ENCODE measurements at regions not wholly inside any gene's neighbourhood (a gene's known extent, or its start where the extent isn't known, plus 50 kb on each side); places are given as distances from the start of the nearest gene placed in this dataset.
"Not testable (repeated sequence)": the region's sequence is repeated elsewhere in the genome, so short reads cannot be mapped to it uniquely, and the experiment has no call there.

DNA sequence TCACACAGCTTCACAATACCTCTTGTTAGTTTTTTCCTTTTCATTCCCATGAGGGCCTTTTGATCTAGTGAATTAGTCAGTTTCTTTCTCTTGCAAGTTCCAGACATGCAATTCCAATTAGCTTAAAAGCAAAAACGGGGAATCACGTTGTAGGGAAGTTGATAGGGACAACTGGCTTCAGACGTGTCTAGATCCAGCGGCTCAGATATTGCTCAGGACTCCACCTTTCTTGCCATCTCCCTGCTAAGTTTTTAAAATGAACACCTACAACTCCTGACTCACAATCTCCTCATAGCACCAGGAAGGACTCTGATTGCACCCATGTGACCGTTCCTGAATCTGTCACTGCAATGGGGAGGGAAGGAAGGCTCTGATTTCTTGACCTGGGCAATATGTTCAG lies 63.8 kb upstream of the ARHGAP29 start:
- intact Hi-C loops (cut with DNase I): no loop called here
- ATAC-seq (no peak), DNase-seq (no peak)
- Histone ChIP-seq H3K9me3 (ENCODE audit: control insufficient read depth, low read length) (no peaks in the 10 kb centered on the region), H3K4me3 (ENCODE audit: low read length) (no peak overlapping the region), H3K27ac (ENCODE audit: low read length) (peak overlapping the region; percentile 59), H3K4me1 (ENCODE audit: control insufficient read depth, insufficient read depth, low read length) (peaks cover 6% of the 10 kb centered on the region), H3K27me3 (ENCODE audit: control insufficient read depth, insufficient read depth) (no peaks in the 10 kb centered on the region)
- 64% methylated on average over 5 of the region's 5 CpGs for WGBS

DNA sequence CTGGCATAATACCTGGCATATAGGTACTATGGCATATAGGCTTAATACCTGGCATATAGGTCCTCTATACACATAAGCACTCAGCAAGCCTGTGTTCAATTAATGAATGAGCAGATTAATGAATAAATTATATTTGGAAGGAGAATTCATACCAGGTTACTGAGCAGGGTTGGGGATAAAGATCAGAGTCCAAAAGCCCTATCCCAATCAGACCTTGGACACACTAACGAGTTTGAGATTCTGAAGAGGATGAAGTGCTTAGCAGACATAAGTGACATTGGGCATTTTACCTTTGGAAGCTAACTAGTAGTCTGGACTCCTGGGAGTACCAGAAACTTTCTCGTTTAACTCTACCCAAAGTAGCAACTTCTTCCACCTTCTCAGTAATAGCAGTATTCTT lies 63.3 kb upstream of the ARHGAP29 start:
- WGBS: 70% methylated on average over 2 of the region's 2 CpGs
- intact Hi-C loops (cut with DNase I): no loop called here
- peaks cover 6% of the 10 kb centered on the region for H3K4me1 ChIP-seq (ENCODE audit: control insufficient read depth, insufficient read depth, low read length)
- H3K9me3 ChIP-seq (ENCODE audit: control insufficient read depth, low read length): no peaks in the 10 kb centered on the region
- DNase-seq: no peak
- H3K4me3 ChIP-seq (ENCODE audit: low read length): no peak overlapping the region
- no peak for ATAC-seq
- H3K27ac ChIP-seq (ENCODE audit: low read length): no peak overlapping the region
- no peaks in the 10 kb centered on the region for H3K27me3 ChIP-seq (ENCODE audit: control insufficient read depth, insufficient read depth)

DNA sequence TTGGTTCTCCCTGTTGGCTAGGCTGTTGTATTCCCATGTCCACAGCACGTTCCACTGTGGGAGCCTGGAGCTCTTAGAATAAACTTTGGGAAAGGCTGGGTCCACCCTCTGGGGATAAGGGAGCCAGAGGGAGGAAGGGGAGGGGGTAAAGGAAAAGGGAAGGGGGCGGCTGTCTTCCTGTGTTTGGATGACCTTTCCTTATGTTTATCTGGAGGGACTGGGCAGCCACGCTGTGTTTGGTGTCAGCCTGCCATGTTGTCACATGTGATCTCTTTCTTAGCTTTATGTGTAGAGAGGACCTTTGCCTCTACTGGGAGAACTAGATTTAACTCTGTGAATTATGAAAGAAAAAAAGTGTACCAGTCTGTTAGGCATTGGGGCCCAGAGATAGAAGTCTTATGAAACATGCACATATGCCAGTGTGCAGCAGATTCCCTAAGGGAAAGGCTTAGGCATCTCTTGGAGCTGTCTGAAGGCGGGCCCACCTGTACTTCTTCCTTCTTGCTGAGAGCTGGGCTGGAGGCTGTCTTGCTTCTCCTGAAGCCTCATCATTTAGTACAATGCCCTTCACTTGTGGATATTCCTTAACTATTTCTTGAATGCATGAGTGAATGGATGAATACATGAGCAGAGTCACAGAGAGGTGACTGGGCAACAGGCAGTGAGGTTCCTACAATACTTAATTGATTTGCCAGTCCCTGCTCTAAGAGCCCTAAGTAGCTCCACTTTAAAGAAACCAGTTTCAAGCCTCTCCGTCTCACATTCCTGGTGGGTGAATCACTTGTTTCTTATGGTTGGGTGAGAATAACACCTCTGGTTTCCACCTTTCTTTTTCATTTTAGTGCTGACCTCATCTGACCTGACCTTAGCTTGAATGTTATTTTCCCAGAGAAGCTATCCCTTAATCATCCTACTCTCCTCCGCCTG lies 62.5 kb upstream of the ARHGAP29 start:
- ATAC-seq (peak; percentile 69 to 89), DNase-seq (peak; percentile 42 to 68 (median 58))
- no peaks in the 10 kb centered on the region for H3K27me3 ChIP-seq (ENCODE audit: control insufficient read depth, insufficient read depth)
- intact Hi-C loops (cut with DNase I): no loop called here
- peaks cover 6% of the 10 kb centered on the region for H3K4me1 ChIP-seq (ENCODE audit: control insufficient read depth, insufficient read depth, low read length)
- 51% methylated on average over 6 of the region's 6 CpGs for WGBS
- no peaks in the 10 kb centered on the region for H3K9me3 ChIP-seq (ENCODE audit: control insufficient read depth, low read length)
- peak overlapping the region; percentile 74 for H3K27ac ChIP-seq (ENCODE audit: low read length)
- H3K4me3 ChIP-seq (ENCODE audit: low read length): no peak overlapping the region

DNA sequence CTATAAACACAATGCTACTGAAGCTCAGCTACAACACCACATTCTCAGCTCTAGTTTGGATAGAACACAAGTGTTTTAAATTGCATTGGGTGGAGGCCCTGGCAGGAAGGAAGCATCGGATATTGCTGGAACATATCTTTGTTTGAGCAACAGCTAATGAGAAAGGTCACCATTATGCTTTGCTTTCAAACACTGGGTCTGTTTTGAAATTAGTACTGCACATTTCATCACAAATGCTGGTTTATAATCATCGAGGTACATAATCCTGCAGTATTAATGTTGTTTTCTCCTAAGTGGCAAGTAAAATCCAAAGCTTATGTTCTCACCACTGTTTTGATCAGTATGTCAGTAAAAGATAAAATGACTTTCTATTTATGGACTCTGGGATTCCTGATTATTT lies 61.5 kb upstream of the ARHGAP29 start:
- ATAC-seq (peak; percentile 82 to 89), DNase-seq (peak in 2 of 3 donors; percentile 54 to 64)
- Histone ChIP-seq H3K9me3 (ENCODE audit: control insufficient read depth, low read length) (no peaks in the 10 kb centered on the region), H3K27me3 (ENCODE audit: control insufficient read depth, insufficient read depth) (no peaks in the 10 kb centered on the region), H3K4me3 (ENCODE audit: low read length) (no peak overlapping the region), H3K27ac (ENCODE audit: low read length) (no peak overlapping the region), H3K4me1 (ENCODE audit: control insufficient read depth, insufficient read depth, low read length) (peaks cover 6% of the 10 kb centered on the region)
- WGBS: 17% methylated on average over 2 of the region's 2 CpGs
- intact Hi-C loops (cut with DNase I): no loop called here

DNA sequence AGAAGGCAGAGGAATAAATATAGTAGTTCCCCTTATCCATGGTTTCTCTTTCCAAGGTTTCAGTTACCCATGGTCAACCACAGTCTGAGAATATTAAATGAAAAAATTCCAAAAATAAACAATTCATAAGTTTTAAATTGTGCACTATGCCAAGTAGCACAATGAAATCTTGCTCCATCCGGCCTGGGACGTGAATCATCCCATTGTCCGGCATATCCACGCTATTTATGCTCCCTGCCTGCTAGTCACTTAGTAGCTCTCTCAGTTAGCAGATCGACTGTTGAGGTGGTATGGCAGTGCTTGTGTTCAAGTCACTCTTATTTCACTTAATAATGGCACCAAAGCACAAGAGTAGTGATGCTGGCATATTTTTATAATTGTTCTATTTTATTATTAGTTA lies 58.6 kb upstream of the ARHGAP29 start:
- WGBS: 56% methylated on average over 5 of the region's 5 CpGs
- intact Hi-C loops (cut with DNase I): no loop called here
- no peaks in the 10 kb centered on the region for H3K27me3 ChIP-seq (ENCODE audit: control insufficient read depth, insufficient read depth)
- no peak overlapping the region for H3K4me3 ChIP-seq (ENCODE audit: low read length)
- H3K9me3 ChIP-seq (ENCODE audit: control insufficient read depth, low read length): no peaks in the 10 kb centered on the region
- ATAC-seq (no peak), DNase-seq (no peak)
- H3K4me1 ChIP-seq (ENCODE audit: control insufficient read depth, insufficient read depth, low read length): peaks cover 3% of the 10 kb centered on the region
- no peak overlapping the region for H3K27ac ChIP-seq (ENCODE audit: low read length)

DNA sequence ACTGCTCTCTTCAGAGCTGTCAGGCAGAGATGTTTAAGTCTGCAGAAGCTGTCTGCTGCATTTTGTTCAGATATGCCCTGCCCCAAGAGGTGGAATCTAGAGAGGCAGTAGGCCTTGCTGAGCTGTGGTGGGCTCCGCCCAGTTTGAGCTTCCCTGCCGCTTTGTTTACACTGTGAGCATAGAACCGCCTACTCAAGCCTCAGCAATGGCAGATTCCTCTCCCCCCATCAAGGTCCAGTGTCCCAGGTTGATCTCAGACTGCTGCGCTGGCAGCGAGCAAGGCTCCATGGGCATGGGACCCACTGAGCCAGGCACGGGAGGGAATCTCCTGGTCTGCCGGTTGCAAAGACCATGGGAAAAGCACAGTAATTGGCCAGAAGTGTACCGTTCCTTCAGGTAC lies 55.6 kb upstream of the ARHGAP29 start:
- H3K9me3 ChIP-seq (ENCODE audit: control insufficient read depth, low read length); H3K27me3 ChIP-seq (ENCODE audit: control insufficient read depth, insufficient read depth); H3K27ac ChIP-seq (ENCODE audit: low read length); H3K4me1 ChIP-seq (ENCODE audit: control insufficient read depth, insufficient read depth, low read length); ATAC-seq; intact Hi-C loops (cut with DNase I); H3K4me3 ChIP-seq (ENCODE audit: low read length); DNase-seq: not testable (repeated sequence)
- 93% methylated on average over 8 of the region's 8 CpGs for WGBS

DNA sequence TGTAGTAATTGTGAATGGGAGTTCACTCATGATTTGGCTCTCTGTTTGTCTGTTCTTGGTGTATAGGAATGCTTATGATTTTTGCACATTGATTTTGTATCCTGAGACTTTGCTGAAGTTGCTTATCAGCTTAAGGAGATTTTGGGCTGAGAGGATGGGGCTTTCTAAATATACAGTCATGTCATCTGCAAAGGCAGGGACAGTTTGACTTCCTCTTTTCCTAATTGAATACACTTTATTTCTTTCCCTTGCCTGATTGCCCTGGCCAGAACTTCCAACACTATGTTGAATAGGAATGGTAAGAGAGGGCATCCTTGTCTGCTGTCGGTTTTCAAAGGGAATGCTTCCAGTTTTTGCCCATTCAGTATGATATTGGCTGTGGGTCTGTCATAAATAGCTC lies 51.9 kb upstream of the ARHGAP29 start:
- H3K4me3 ChIP-seq (ENCODE audit: low read length); intact Hi-C loops (cut with DNase I); H3K4me1 ChIP-seq (ENCODE audit: control insufficient read depth, insufficient read depth, low read length); H3K27me3 ChIP-seq (ENCODE audit: control insufficient read depth, insufficient read depth); ATAC-seq; DNase-seq; H3K27ac ChIP-seq (ENCODE audit: low read length); H3K9me3 ChIP-seq (ENCODE audit: control insufficient read depth, low read length): not testable (repeated sequence)
- 82% methylated on average over 1 of the region's 1 CpG for WGBS
